ENCODE measurements at regions not wholly inside any gene's neighbourhood (a gene's known extent, or its start where the extent isn't known, plus 50 kb on each side); places are given as distances from the start of the nearest gene placed in this dataset.

DNA sequence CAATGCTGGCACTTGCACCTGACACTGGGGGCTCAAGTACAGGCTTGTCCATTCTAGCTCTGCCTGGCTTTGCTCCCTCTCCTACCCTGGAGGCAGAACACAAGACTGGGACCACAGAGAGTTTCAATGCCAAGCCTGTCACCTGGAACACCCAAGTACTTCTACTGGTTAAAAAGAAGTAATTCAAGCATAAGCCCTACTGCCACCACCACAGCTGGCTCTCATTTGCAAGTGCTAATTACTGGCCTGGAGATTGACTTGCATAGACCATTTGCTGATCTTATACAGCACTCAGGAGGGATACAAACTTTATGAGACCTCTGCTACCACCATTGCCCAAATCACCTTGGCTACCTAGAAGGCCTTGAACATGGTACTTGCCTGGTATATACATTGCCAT lies 1550.9 kb downstream of the C4orf33 start:
- TF ChIP-seq, protein P1, sequence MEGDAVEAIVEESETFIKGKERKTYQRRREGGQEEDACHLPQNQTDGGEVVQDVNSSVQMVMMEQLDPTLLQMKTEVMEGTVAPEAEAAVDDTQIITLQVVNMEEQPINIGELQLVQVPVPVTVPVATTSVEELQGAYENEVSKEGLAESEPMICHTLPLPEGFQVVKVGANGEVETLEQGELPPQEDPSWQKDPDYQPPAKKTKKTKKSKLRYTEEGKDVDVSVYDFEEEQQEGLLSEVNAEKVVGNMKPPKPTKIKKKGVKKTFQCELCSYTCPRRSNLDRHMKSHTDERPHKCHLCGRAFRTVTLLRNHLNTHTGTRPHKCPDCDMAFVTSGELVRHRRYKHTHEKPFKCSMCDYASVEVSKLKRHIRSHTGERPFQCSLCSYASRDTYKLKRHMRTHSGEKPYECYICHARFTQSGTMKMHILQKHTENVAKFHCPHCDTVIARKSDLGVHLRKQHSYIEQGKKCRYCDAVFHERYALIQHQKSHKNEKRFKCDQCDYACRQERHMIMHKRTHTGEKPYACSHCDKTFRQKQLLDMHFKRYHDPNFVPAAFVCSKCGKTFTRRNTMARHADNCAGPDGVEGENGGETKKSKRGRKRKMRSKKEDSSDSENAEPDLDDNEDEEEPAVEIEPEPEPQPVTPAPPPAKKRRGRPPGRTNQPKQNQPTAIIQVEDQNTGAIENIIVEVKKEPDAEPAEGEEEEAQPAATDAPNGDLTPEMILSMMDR (IDR thresholded peaks at IDR 0.05), result no peak
- no peak for TF ChIP-seq POLR2A (IDR thresholded peaks at IDR 0.05)
- no peak for TF ChIP-seq POLR2AphosphoS5 (IDR thresholded peaks at IDR 0.05)
